ENCODE measurements at regions not wholly inside any gene's neighbourhood (a gene's known extent, or its start where the extent isn't known, plus 50 kb on each side); places are given as distances from the start of the nearest gene placed in this dataset.

- no peaks in the 10 kb centered on the region for H3K27me3 Mint-ChIP-seq (ENCODE audit: low read depth)
Measured at GRCh38 chr2:58732999-58733398, 491.9 kb upstream of the FANCL start.

GRCh38 chr2:58731488-58731869, 490.4 kb upstream of the FANCL start:
- H3K9me3 Mint-ChIP-seq: no peaks in the 10 kb centered on the region
- no peak overlapping the region for H3K27ac Mint-ChIP-seq
- no peaks in the 10 kb centered on the region for H3K4me1 Mint-ChIP-seq (ENCODE audit: low read depth)
- no peak overlapping the region for H3K4me3 Mint-ChIP-seq
- H3K36me3 Mint-ChIP-seq (ENCODE audit: low read depth): no peaks in the 10 kb centered on the region
- no peaks in the 10 kb centered on the region for H3K27me3 Mint-ChIP-seq (ENCODE audit: low read depth)

More at GRCh38 chr2:58732999-58733398, 491.9 kb upstream of the FANCL start:
- no peak overlapping the region for H3K27ac Mint-ChIP-seq
- no peaks in the 10 kb centered on the region for H3K36me3 Mint-ChIP-seq (ENCODE audit: low read depth)
- H3K4me1 Mint-ChIP-seq (ENCODE audit: low read depth): no peaks in the 10 kb centered on the region
- H3K9me3 Mint-ChIP-seq: no peaks in the 10 kb centered on the region
- no peak overlapping the region for H3K4me3 Mint-ChIP-seq

GRCh38 chr2:58730764-58731487, 489.8 kb upstream of the FANCL start:
- Mint-ChIP-seq H3K4me1 (ENCODE audit: low read depth) (no peaks in the 10 kb centered on the region), H3K27me3 (ENCODE audit: low read depth) (no peaks in the 10 kb centered on the region), H3K4me3 (no peak overlapping the region), H3K36me3 (ENCODE audit: low read depth) (no peaks in the 10 kb centered on the region), H3K27ac (no peak overlapping the region), H3K9me3 (no peaks in the 10 kb centered on the region)

- H3K36me3 Mint-ChIP-seq (ENCODE audit: low read depth): no peaks in the 10 kb centered on the region
- no peak overlapping the region for H3K27ac Mint-ChIP-seq
- no peaks in the 10 kb centered on the region for H3K4me1 Mint-ChIP-seq (ENCODE audit: low read depth)
- no peak overlapping the region for H3K4me3 Mint-ChIP-seq
- H3K27me3 Mint-ChIP-seq (ENCODE audit: low read depth): no peaks in the 10 kb centered on the region
- no peaks in the 10 kb centered on the region for H3K9me3 Mint-ChIP-seq
Measured at GRCh38 chr2:58727981-58728656, 487.0 kb upstream of the FANCL start.

- Mint-ChIP-seq H3K36me3 (ENCODE audit: low read depth) (no peaks in the 10 kb centered on the region), H3K4me1 (ENCODE audit: low read depth) (no peaks in the 10 kb centered on the region), H3K9me3 (no peaks in the 10 kb centered on the region), H3K27ac (no peak overlapping the region), H3K27me3 (ENCODE audit: low read depth) (no peaks in the 10 kb centered on the region), H3K4me3 (no peak overlapping the region)
Measured at GRCh38 chr2:58721912-58722591, 480.9 kb upstream of the FANCL start.

GRCh38 chr2:58720770-58721697, 479.9 kb upstream of the FANCL start:
- no peaks in the 10 kb centered on the region for H3K4me1 Mint-ChIP-seq (ENCODE audit: low read depth)
- no peak overlapping the region for H3K4me3 Mint-ChIP-seq
- no peaks in the 10 kb centered on the region for H3K9me3 Mint-ChIP-seq
- H3K27me3 Mint-ChIP-seq (ENCODE audit: low read depth): no peaks in the 10 kb centered on the region
- H3K36me3 Mint-ChIP-seq (ENCODE audit: low read depth): no peaks in the 10 kb centered on the region
- H3K27ac Mint-ChIP-seq: no peak overlapping the region

- no peaks in the 10 kb centered on the region for H3K27me3 Mint-ChIP-seq (ENCODE audit: low read depth)
- H3K27ac Mint-ChIP-seq: no peak overlapping the region
- no peak overlapping the region for H3K4me3 Mint-ChIP-seq
- no peaks in the 10 kb centered on the region for H3K9me3 Mint-ChIP-seq
- H3K36me3 Mint-ChIP-seq (ENCODE audit: low read depth): no peaks in the 10 kb centered on the region
- no peaks in the 10 kb centered on the region for H3K4me1 Mint-ChIP-seq (ENCODE audit: low read depth)
Measured at GRCh38 chr2:58720033-58720769, 479.1 kb upstream of the FANCL start.

- no peaks in the 10 kb centered on the region for H3K36me3 Mint-ChIP-seq (ENCODE audit: low read depth)
- H3K9me3 Mint-ChIP-seq: no peaks in the 10 kb centered on the region
- no peak overlapping the region for H3K27ac Mint-ChIP-seq
- no peaks in the 10 kb centered on the region for H3K4me1 Mint-ChIP-seq (ENCODE audit: low read depth)
- H3K4me3 Mint-ChIP-seq: no peak overlapping the region
- no peaks in the 10 kb centered on the region for H3K27me3 Mint-ChIP-seq (ENCODE audit: low read depth)
Measured at GRCh38 chr2:58715344-58715743, 474.2 kb upstream of the FANCL start.

- Mint-ChIP-seq H3K4me3 (no peak overlapping the region), H3K4me1 (ENCODE audit: low read depth) (no peaks in the 10 kb centered on the region), H3K27ac (no peak overlapping the region), H3K36me3 (ENCODE audit: low read depth) (no peaks in the 10 kb centered on the region), H3K27me3 (ENCODE audit: low read depth) (no peaks in the 10 kb centered on the region), H3K9me3 (no peaks in the 10 kb centered on the region)
Measured at GRCh38 chr2:58714238-58714637, 473.1 kb upstream of the FANCL start.

GRCh38 chr2:58710795-58711279, 469.7 kb upstream of the FANCL start:
- H3K27ac Mint-ChIP-seq: no peak overlapping the region
- no peaks in the 10 kb centered on the region for H3K36me3 Mint-ChIP-seq (ENCODE audit: low read depth)
- H3K4me1 Mint-ChIP-seq (ENCODE audit: low read depth): no peaks in the 10 kb centered on the region
- no peak overlapping the region for H3K4me3 Mint-ChIP-seq
- H3K9me3 Mint-ChIP-seq: no peaks in the 10 kb centered on the region
- no peaks in the 10 kb centered on the region for H3K27me3 Mint-ChIP-seq (ENCODE audit: low read depth)

GRCh38 chr2:58709687-58710354, 468.7 kb upstream of the FANCL start:
- Mint-ChIP-seq H3K4me3 (no peak overlapping the region), H3K4me1 (ENCODE audit: low read depth) (no peaks in the 10 kb centered on the region), H3K9me3 (no peaks in the 10 kb centered on the region), H3K27me3 (ENCODE audit: low read depth) (peaks cover 4% of the 10 kb centered on the region), H3K27ac (no peak overlapping the region), H3K36me3 (ENCODE audit: low read depth) (no peaks in the 10 kb centered on the region)

- Mint-ChIP-seq H3K4me3 (no peak overlapping the region), H3K27ac (no peak overlapping the region), H3K4me1 (ENCODE audit: low read depth) (no peaks in the 10 kb centered on the region), H3K9me3 (no peaks in the 10 kb centered on the region), H3K27me3 (ENCODE audit: low read depth) (peaks cover 4% of the 10 kb centered on the region), H3K36me3 (ENCODE audit: low read depth) (no peaks in the 10 kb centered on the region)
Measured at GRCh38 chr2:58709274-58709673, 468.1 kb upstream of the FANCL start.

- Mint-ChIP-seq H3K4me1 (ENCODE audit: low read depth) (no peaks in the 10 kb centered on the region), H3K36me3 (ENCODE audit: low read depth) (no peaks in the 10 kb centered on the region)
Measured at GRCh38 chr2:58708565-58708964, 467.4 kb upstream of the FANCL start.

More at GRCh38 chr2:58708565-58708964, 467.4 kb upstream of the FANCL start:
- no peaks in the 10 kb centered on the region for H3K9me3 Mint-ChIP-seq
- H3K4me3 Mint-ChIP-seq: no peak overlapping the region
- no peak overlapping the region for H3K27ac Mint-ChIP-seq
- peaks cover 4% of the 10 kb centered on the region for H3K27me3 Mint-ChIP-seq (ENCODE audit: low read depth)

All from T-helper 1 cell treated with Interleukin-12 subunit alpha and Interleukin-12 subunit beta and Interleukin-4 antibody, amounts not matched to agents 30 μg/mL and 1 μg/mL, for 36 hours (primary cell).